ENCODE measurements at regions not wholly inside any gene's neighbourhood (a gene's known extent, or its start where the extent isn't known, plus 50 kb on each side); places are given as distances from the start of the nearest gene placed in this dataset.
"Not testable (repeated sequence)": the region's sequence is repeated elsewhere in the genome, so short reads cannot be mapped to it uniquely, and the experiment has no call there.

GRCh38 chr3:69483449-69483848 is 97.6 kb upstream of the FRMD4B start:
- DNase-seq (ENCODE audit: low read depth, low spot score) (no peak), ATAC-seq (no peak), FAIRE-seq (no peak)
- BruUV-seq (replicated peaks): no TSS peak
- ChIA-PET RAD21 (ENCODE audit: unreplicated experiment) (no interaction called here), CTCF (interaction anchor here (1.5 kb wide), 1 partner anchor 177 kb away, joined by 3 read pairs; no protein-coding TSS in a partner anchor), POLR2A (no interaction called here), SMC1A (ENCODE audit: uncharacterized antibody, unreplicated experiment) (interaction anchor here (0.8 kb wide), 1 partner anchor 16 kb away, joined by 4 read pairs; no protein-coding TSS in a partner anchor)
- Histone ChIP-seq H2AFZ (ENCODE audit: control insufficient read depth, low read depth, low read length) (no peak overlapping the region), H3K79me2 (ENCODE audit: control insufficient read depth, insufficient read depth, low read length) (no peaks in the 10 kb centered on the region), H3K4me3 (no peak overlapping the region), H3K4me1 (ENCODE audit: control insufficient read depth, insufficient read depth, low read length) (no peaks in the 10 kb centered on the region), H3K9me3 (replicated peaks; ENCODE audit: control insufficient read depth, insufficient read depth, low read length) (no peaks in the 10 kb centered on the region), H3K27me3 (replicated peaks in 1 of 2; ENCODE audit: control insufficient read depth in 2 of 2, insufficient read depth in 2 of 2, low read length in 1 of 2) (no peaks in the 10 kb centered on the region), H3K4me2 (ENCODE audit: control insufficient read depth, insufficient read depth) (no peak overlapping the region), H3K36me3 (ENCODE audit: control insufficient read depth in 2 of 2, insufficient read depth in 2 of 2, low read length in 1 of 2) (no peaks in the 10 kb centered on the region), H4K20me1 (ENCODE audit: control insufficient read depth, insufficient read depth) (no peaks in the 10 kb centered on the region), H3K27ac (ENCODE audit: control insufficient read depth, insufficient read depth) (no peak overlapping the region), H3K9ac (ENCODE audit: control insufficient read depth, insufficient read depth, low read length) (no peak overlapping the region)
- in situ Hi-C loops (cut with MboI) (no loop called here), intact Hi-C loops (cut with micrococcal nuclease; ENCODE audit: unreplicated experiment) (no loop called here)
- TF ChIP-seq GABPA (IDR thresholded peaks at IDR 0.05; ENCODE audit: low read depth) (no peak), NR2F1 (conservative IDR thresholded peaks at IDR 0.05) (no peak), BCL11A (IDR thresholded peaks at IDR 0.05; ENCODE audit: low read depth, low read length) (no peak), MAX (IDR thresholded peaks at IDR 0.05; ENCODE audit: low read depth, low read length) (no peak), HDAC6 (IDR thresholded peaks at IDR 0.05; ENCODE audit: unreplicated experiment) (no peak), ZBTB40 (IDR thresholded peaks at IDR 0.05; ENCODE audit: borderline replicate concordance) (no peak), POLR2A (IDR thresholded peaks at IDR 0.05; ENCODE audit: low read depth, low read length) (no peak), GATAD2B (conservative IDR thresholded peaks at IDR 0.05; ENCODE audit: low read depth) (no peak)
- WGBS (ENCODE audit: insufficient coverage, insufficient replicate concordance, low lambda C conversion rate, missing lambda C conversion rate): 39% methylated on average over 3 of the region's 3 CpGs

- H3K36me3 ChIP-seq (ENCODE audit: control insufficient read depth in 2 of 2, insufficient read depth in 2 of 2, low read length in 1 of 2); H3K9me3 ChIP-seq (replicated peaks; ENCODE audit: control insufficient read depth, insufficient read depth, low read length); DNase-seq (ENCODE audit: low read depth, low spot score); H3K4me2 ChIP-seq (ENCODE audit: control insufficient read depth, insufficient read depth); H3K9ac ChIP-seq (ENCODE audit: control insufficient read depth, insufficient read depth, low read length); BruUV-seq (replicated peaks); H3K27me3 ChIP-seq (replicated peaks in 1 of 2; ENCODE audit: control insufficient read depth in 2 of 2, insufficient read depth in 2 of 2, low read length in 1 of 2); intact Hi-C loops (cut with micrococcal nuclease; ENCODE audit: unreplicated experiment); FAIRE-seq; in situ Hi-C loops (cut with MboI); SMC1A ChIA-PET (ENCODE audit: uncharacterized antibody, unreplicated experiment); H3K27ac ChIP-seq (ENCODE audit: control insufficient read depth, insufficient read depth); H3K79me2 ChIP-seq (ENCODE audit: control insufficient read depth, insufficient read depth, low read length); CTCF ChIA-PET; H3K4me3 ChIP-seq; H4K20me1 ChIP-seq (ENCODE audit: control insufficient read depth, insufficient read depth); H2AFZ ChIP-seq (ENCODE audit: control insufficient read depth, low read depth, low read length); POLR2A ChIA-PET; H3K4me1 ChIP-seq (ENCODE audit: control insufficient read depth, insufficient read depth, low read length); RAD21 ChIA-PET (ENCODE audit: unreplicated experiment); ATAC-seq: not testable (repeated sequence)
- 70% methylated on average over 16 of the region's 16 CpGs for WGBS (ENCODE audit: insufficient coverage, insufficient replicate concordance, low lambda C conversion rate, missing lambda C conversion rate)
Measured at GRCh38 chr3:69480986-69481385, 95.1 kb upstream of the FRMD4B start.
